ENCODE measurements at regions not wholly inside any gene's neighbourhood (a gene's known extent, or its start where the extent isn't known, plus 50 kb on each side); places are given as distances from the start of the nearest gene placed in this dataset.

DNA sequence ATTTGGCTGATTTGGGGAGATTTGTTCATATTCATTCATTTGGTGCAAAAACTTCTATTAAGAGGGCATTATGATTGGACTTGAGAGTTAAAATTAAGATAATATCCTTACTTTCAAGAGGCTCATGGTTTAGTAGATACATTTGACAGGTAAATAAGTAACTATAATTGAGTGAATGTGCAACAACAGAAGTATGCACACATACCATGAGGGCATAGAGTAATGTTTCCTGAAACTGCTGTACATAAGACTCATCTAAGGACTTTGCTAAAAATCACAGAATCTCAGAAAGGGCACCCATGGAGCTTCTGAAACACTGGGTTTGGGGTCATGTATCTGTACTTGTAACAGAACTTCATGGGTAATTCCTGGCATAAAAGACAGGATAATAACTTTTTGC is 70.1 kb upstream of the PPP2R2B start:
- TF ChIP-seq, protein P1, sequence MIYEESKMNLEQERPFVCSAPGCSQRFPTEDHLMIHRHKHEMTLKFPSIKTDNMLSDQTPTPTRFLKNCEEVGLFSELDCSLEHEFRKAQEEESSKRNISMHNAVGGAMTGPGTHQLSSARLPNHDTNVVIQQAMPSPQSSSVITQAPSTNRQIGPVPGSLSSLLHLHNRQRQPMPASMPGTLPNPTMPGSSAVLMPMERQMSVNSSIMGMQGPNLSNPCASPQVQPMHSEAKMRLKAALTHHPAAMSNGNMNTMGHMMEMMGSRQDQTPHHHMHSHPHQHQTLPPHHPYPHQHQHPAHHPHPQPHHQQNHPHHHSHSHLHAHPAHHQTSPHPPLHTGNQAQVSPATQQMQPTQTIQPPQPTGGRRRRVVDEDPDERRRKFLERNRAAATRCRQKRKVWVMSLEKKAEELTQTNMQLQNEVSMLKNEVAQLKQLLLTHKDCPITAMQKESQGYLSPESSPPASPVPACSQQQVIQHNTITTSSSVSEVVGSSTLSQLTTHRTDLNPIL (CRISPR knock-in tag; IDR thresholded peaks at IDR 0.05; ENCODE audit: low read depth): no peak
- TF ChIP-seq RARB (CRISPR knock-in tag; IDR thresholded peaks at IDR 0.05) (no peak), ZNF565 (CRISPR knock-in tag; conservative IDR thresholded peaks at IDR 0.05; ENCODE audit: low read depth) (no peak), CSDC2 (CRISPR knock-in tag; IDR thresholded peaks at IDR 0.05) (no peak), ISL1 (CRISPR knock-in tag; IDR thresholded peaks at IDR 0.05) (no peak), SNAI2 (CRISPR knock-in tag; IDR thresholded peaks at IDR 0.05) (no peak), ZNF70 (CRISPR knock-in tag; IDR thresholded peaks at IDR 0.05) (no peak), PPARA (CRISPR knock-in tag; IDR thresholded peaks at IDR 0.05; ENCODE audit: borderline replicate concordance) (no peak), ESRRG (CRISPR knock-in tag; IDR thresholded peaks at IDR 0.05) (no peak), BACH2 (CRISPR knock-in tag; IDR thresholded peaks at IDR 0.05; ENCODE audit: borderline replicate concordance) (no peak)
- TF ChIP-seq, protein P2, sequence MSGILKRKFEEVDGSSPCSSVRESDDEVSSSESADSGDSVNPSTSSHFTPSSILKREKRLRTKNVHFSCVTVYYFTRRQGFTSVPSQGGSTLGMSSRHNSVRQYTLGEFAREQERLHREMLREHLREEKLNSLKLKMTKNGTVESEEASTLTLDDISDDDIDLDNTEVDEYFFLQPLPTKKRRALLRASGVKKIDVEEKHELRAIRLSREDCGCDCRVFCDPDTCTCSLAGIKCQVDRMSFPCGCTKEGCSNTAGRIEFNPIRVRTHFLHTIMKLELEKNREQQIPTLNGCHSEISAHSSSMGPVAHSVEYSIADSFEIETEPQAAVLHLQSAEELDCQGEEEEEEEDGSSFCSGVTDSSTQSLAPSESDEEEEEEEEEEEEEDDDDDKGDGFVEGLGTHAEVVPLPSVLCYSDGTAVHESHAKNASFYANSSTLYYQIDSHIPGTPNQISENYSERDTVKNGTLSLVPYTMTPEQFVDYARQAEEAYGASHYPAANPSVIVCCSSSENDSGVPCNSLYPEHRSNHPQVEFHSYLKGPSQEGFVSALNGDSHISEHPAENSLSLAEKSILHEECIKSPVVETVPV (CRISPR knock-in tag; IDR thresholded peaks at IDR 0.05): no peak
- TF ChIP-seq, protein P3, sequence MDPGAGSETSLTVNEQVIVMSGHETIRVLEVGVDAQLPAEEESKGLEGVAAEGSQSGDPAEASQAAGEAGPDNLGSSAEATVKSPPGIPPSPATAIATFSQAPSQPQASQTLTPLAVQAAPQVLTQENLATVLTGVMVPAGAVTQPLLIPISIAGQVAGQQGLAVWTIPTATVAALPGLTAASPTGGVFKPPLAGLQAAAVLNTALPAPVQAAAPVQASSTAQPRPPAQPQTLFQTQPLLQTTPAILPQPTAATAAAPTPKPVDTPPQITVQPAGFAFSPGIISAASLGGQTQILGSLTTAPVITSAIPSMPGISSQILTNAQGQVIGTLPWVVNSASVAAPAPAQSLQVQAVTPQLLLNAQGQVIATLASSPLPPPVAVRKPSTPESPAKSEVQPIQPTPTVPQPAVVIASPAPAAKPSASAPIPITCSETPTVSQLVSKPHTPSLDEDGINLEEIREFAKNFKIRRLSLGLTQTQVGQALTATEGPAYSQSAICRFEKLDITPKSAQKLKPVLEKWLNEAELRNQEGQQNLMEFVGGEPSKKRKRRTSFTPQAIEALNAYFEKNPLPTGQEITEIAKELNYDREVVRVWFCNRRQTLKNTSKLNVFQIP (CRISPR knock-in tag; IDR thresholded peaks at IDR 0.05; ENCODE audit: borderline replicate concordance, low read depth): no peak
- no peak for ATAC-seq

DNA sequence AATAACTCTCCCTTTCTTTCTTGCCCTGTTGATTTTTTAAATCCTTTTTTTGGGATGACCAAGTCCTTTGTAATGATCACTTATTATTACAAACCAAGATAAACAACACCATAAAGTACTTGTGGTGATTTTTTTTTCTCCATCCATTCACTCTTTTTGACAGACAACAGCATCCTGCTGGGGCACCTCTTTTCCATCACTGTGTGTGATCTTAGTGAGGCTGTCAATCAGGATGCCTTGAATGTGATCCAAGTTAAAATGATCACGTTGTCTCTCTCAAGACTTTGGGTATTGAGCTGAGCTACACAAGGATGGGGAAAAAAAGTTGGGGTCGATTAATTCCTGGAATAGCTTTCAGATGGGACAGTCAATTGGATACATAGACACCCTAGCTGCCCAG is 73.6 kb upstream of the PPP2R2B start:
- TF ChIP-seq, protein P3 (CRISPR knock-in tag; IDR thresholded peaks at IDR 0.05; ENCODE audit: borderline replicate concordance, low read depth): no peak
- TF ChIP-seq ZNF565 (CRISPR knock-in tag; conservative IDR thresholded peaks at IDR 0.05; ENCODE audit: low read depth) (no peak), ZFP30 (CRISPR knock-in tag; IDR thresholded peaks at IDR 0.05) (no peak), ISL1 (CRISPR knock-in tag; IDR thresholded peaks at IDR 0.05) (no peak), PPARA (CRISPR knock-in tag; IDR thresholded peaks at IDR 0.05; ENCODE audit: borderline replicate concordance) (no peak), TCF4 (CRISPR knock-in tag; IDR thresholded peaks at IDR 0.05; ENCODE audit: borderline replicate concordance) (no peak), SNAI2 (CRISPR knock-in tag; IDR thresholded peaks at IDR 0.05) (no peak), OSR1 (CRISPR knock-in tag; IDR thresholded peaks at IDR 0.05) (no peak), BACH2 (CRISPR knock-in tag; IDR thresholded peaks at IDR 0.05; ENCODE audit: borderline replicate concordance) (no peak), RARB (CRISPR knock-in tag; IDR thresholded peaks at IDR 0.05) (no peak), ARNTL (CRISPR knock-in tag; IDR thresholded peaks at IDR 0.05; ENCODE audit: borderline replicate concordance, low read depth) (no peak), ZC3H10 (CRISPR knock-in tag; IDR thresholded peaks at IDR 0.05) (no peak), ZFP3 (CRISPR knock-in tag; IDR thresholded peaks at IDR 0.05) (no peak), ZNF8 (CRISPR knock-in tag; IDR thresholded peaks at IDR 0.05) (no peak), CSDC2 (CRISPR knock-in tag; IDR thresholded peaks at IDR 0.05) (no peak)
- TF ChIP-seq, protein P1 (CRISPR knock-in tag; IDR thresholded peaks at IDR 0.05; ENCODE audit: low read depth): no peak
- TF ChIP-seq, protein P4, sequence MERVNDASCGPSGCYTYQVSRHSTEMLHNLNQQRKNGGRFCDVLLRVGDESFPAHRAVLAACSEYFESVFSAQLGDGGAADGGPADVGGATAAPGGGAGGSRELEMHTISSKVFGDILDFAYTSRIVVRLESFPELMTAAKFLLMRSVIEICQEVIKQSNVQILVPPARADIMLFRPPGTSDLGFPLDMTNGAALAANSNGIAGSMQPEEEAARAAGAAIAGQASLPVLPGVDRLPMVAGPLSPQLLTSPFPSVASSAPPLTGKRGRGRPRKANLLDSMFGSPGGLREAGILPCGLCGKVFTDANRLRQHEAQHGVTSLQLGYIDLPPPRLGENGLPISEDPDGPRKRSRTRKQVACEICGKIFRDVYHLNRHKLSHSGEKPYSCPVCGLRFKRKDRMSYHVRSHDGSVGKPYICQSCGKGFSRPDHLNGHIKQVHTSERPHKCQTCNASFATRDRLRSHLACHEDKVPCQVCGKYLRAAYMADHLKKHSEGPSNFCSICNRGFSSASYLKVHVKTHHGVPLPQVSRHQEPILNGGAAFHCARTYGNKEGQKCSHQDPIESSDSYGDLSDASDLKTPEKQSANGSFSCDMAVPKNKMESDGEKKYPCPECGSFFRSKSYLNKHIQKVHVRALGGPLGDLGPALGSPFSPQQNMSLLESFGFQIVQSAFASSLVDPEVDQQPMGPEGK (CRISPR knock-in tag; IDR thresholded peaks at IDR 0.05; ENCODE audit: borderline replicate concordance): no peak
- TF ChIP-seq, protein P2 (CRISPR knock-in tag; IDR thresholded peaks at IDR 0.05): no peak
- TF ChIP-seq, protein P5, sequence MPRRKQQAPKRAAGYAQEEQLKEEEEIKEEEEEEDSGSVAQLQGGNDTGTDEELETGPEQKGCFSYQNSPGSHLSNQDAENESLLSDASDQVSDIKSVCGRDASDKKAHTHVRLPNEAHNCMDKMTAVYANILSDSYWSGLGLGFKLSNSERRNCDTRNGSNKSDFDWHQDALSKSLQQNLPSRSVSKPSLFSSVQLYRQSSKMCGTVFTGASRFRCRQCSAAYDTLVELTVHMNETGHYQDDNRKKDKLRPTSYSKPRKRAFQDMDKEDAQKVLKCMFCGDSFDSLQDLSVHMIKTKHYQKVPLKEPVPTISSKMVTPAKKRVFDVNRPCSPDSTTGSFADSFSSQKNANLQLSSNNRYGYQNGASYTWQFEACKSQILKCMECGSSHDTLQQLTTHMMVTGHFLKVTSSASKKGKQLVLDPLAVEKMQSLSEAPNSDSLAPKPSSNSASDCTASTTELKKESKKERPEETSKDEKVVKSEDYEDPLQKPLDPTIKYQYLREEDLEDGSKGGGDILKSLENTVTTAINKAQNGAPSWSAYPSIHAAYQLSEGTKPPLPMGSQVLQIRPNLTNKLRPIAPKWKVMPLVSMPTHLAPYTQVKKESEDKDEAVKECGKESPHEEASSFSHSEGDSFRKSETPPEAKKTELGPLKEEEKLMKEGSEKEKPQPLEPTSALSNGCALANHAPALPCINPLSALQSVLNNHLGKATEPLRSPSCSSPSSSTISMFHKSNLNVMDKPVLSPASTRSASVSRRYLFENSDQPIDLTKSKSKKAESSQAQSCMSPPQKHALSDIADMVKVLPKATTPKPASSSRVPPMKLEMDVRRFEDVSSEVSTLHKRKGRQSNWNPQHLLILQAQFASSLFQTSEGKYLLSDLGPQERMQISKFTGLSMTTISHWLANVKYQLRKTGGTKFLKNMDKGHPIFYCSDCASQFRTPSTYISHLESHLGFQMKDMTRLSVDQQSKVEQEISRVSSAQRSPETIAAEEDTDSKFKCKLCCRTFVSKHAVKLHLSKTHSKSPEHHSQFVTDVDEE (CRISPR knock-in tag; IDR thresholded peaks at IDR 0.05): no peak
- no peak for ATAC-seq

All from SK-N-SH treated with all-trans-retinoic acid at 6 μM for 48 hours (cell line).